GM21390 (cell line): ENCODE measurements at regions not wholly inside any gene's neighbourhood (a gene's known extent, or its start where the extent isn't known, plus 50 kb on each side); places are given as distances from the start of the nearest gene placed in this dataset.
"Not testable (repeated sequence)": the region's sequence is repeated elsewhere in the genome, so short reads cannot be mapped to it uniquely, and the experiment has no call there.

Source experiments
- ATAC-seq: cut with Tn5 transposase; IDR thresholded peaks from one replicate; pipeline ENCODE4 v1.9.1; 2021; ENCODE audit not compliant: unreplicated experiment

- ATAC-seq = no peak
Measured at GRCh38 chr7:69187824-69188333, 410.4 kb upstream of the AUTS2 start.

GRCh38 chr7:69189406-69189805 is 408.9 kb upstream of the AUTS2 start:
- ATAC-seq = no peak

- no peak for ATAC-seq
Measured at GRCh38 chr7:69190025-69190424, 408.2 kb upstream of the AUTS2 start.

- ATAC-seq = no peak
Measured at GRCh38 chr7:69190763-69191162, 407.5 kb upstream of the AUTS2 start.

GRCh38 chr7:69192134-69192533 is 406.1 kb upstream of the AUTS2 start:
- ATAC-seq = no peak

GRCh38 chr7:69193061-69193460 is 405.2 kb upstream of the AUTS2 start:
- no peak for ATAC-seq

- no peak for ATAC-seq
Measured at GRCh38 chr7:69196593-69196992, 401.7 kb upstream of the AUTS2 start.

GRCh38 chr7:69198250-69198649 is 400.0 kb upstream of the AUTS2 start:
- no peak for ATAC-seq

- ATAC-seq = no peak
Measured at GRCh38 chr7:69199041-69199440, 399.2 kb upstream of the AUTS2 start.

GRCh38 chr7:69199661-69200060 is 398.6 kb upstream of the AUTS2 start:
- ATAC-seq = no peak

- ATAC-seq = no peak
Measured at GRCh38 chr7:69203871-69204270, 394.4 kb upstream of the AUTS2 start.

- no peak for ATAC-seq
Measured at GRCh38 chr7:69204943-69205342, 393.3 kb upstream of the AUTS2 start.

- ATAC-seq = no peak
Measured at GRCh38 chr7:69205581-69205980, 392.7 kb upstream of the AUTS2 start.

GRCh38 chr7:69208276-69208675 is 390.0 kb upstream of the AUTS2 start:
- no peak for ATAC-seq

GRCh38 chr7:69208848-69209247 is 389.4 kb upstream of the AUTS2 start:
- peak; percentile 97 for ATAC-seq

GRCh38 chr7:69211336-69211735 is 386.9 kb upstream of the AUTS2 start:
- no peak for ATAC-seq

- ATAC-seq = no peak
Measured at GRCh38 chr7:69211739-69212138, 386.5 kb upstream of the AUTS2 start.

GRCh38 chr7:69213878-69214277 is 384.4 kb upstream of the AUTS2 start:
- no peak for ATAC-seq

- ATAC-seq = not testable (repeated sequence)
Measured at GRCh38 chr7:69215516-69215915, 382.8 kb upstream of the AUTS2 start.

GRCh38 chr7:69217516-69218350 is 380.5 kb upstream of the AUTS2 start:
- ATAC-seq = no peak

- no peak for ATAC-seq
Measured at GRCh38 chr7:69218576-69218975, 379.7 kb upstream of the AUTS2 start.

- ATAC-seq = no peak
Measured at GRCh38 chr7:69219381-69219780, 378.9 kb upstream of the AUTS2 start.
